Neural cell (in vitro differentiated cells): ENCODE measurements at regions not wholly inside any gene's neighbourhood (a gene's known extent, or its start where the extent isn't known, plus 50 kb on each side); places are given as distances from the start of the nearest gene placed in this dataset.

Experiments
- H2AFZ ChIP-seq: fragments of 200-600, 300-800 bp; sonication (generic), shearing (Covaris generic); 2 replicates; pipeline ENCODE4 v1.6.0; 2014; ENCODE audit warnings: low read depth, mild to moderate bottlenecking, antibody characterized with exemption, low read length, moderate library complexity
- H3F3A ChIP-seq: fragments of 200-600 bp; shearing (Covaris generic); 2 replicates; pipeline ENCODE4 v1.6.1; 2016; ENCODE audit warnings: mild to moderate bottlenecking, moderate library complexity, mixed read lengths, antibody characterized with exemption, low read length; ENCODE audit not compliant: insufficient read depth, poor library complexity, severe bottlenecking
- H3K27ac ChIP-seq: fragments of 200-600, 300-800 bp; sonication (generic), shearing (Covaris generic); 2 replicates; pipeline ENCODE4 v1.5.1; 2014; ENCODE audit warnings: mild to moderate bottlenecking, low read length, moderate library complexity
- H3K27me3 ChIP-seq: fragments of 300-800, 200-600 bp; sonication (generic), shearing (Covaris generic); 2 replicates; pipeline ENCODE4 v1.6.0; 2014; ENCODE audit warnings: mild to moderate bottlenecking, low read depth, low read length, moderate library complexity; ENCODE audit not compliant: insufficient read depth
- H3K36me3 ChIP-seq: fragments of 300-800, 200-600 bp; sonication (generic), shearing (Covaris generic); 2 replicates; pipeline ENCODE4 v1.5.1; 2014; ENCODE audit warnings: mild to moderate bottlenecking, antibody characterized with exemption, low read length, moderate library complexity; ENCODE audit not compliant: insufficient read depth
- H3K4me2 ChIP-seq: fragments of 300-800, 200-600 bp; sonication (generic), shearing (Covaris generic); 2 replicates; pipeline ENCODE4 v1.6.0; 2014; ENCODE audit warnings: mild to moderate bottlenecking, low read length
- H3K4me3 ChIP-seq: fragments of 300-800, 200-600 bp; sonication (generic), shearing (Covaris generic); 2 replicates; pipeline ENCODE4 v1.5.1; 2014; ENCODE audit warnings: mild to moderate bottlenecking, low read length, moderate library complexity
- H3K79me2 ChIP-seq: fragments of 200-600 bp; shearing (Covaris generic); replicated peaks from 2 replicates; pipeline ENCODE4 v1.6.0; 2014; ENCODE audit warnings: mild to moderate bottlenecking, low read length, moderate library complexity; ENCODE audit not compliant: insufficient read depth
- H3K9ac ChIP-seq: fragments of 300-800, 200-600 bp; sonication (generic), shearing (Covaris generic); 2 replicates; pipeline ENCODE4 v1.6.1; 2016; ENCODE audit warnings: mild to moderate bottlenecking, low read length, mixed read lengths
- H3K9me2 ChIP-seq: fragments of 200-600 bp; shearing (Covaris generic); 2 replicates; pipeline ENCODE4 v1.6.1; 2016; ENCODE audit warnings: mild to moderate bottlenecking, low read length, mixed read lengths; ENCODE audit not compliant: insufficient read depth
- H3K9me3 ChIP-seq: fragments of 200-600, 300-800 bp; sonication (generic), shearing (Covaris generic); 2 replicates; pipeline ENCODE4 v1.6.1; 2016; ENCODE audit warnings: mild to moderate bottlenecking, mixed run types, low read length, moderate library complexity, mixed read lengths
- H4K20me1 ChIP-seq: fragments of 200-600 bp; shearing (Covaris generic); 2 replicates; pipeline ENCODE4 v1.6.1; 2016; ENCODE audit warnings: mild to moderate bottlenecking, mixed run types; ENCODE audit not compliant: insufficient read depth
- EP300 ChIP-seq: fragments of 450-650 bp; conservative IDR thresholded peaks from 2 replicates; pipeline ENCODE4 v1.6.1; 2014; ENCODE audit warnings: antibody characterized with exemption, mild to moderate bottlenecking, moderate library complexity; ENCODE audit not compliant: poor library complexity, severe bottlenecking
- EZH2 ChIP-seq: fragments of 200-600, 300-800 bp; shearing (Covaris generic), sonication (generic); IDR thresholded peaks from 2 replicates; pipeline ENCODE4 v1.6.1; 2014; ENCODE audit warnings: antibody characterized with exemption, low read length, borderline replicate concordance, mild to moderate bottlenecking; ENCODE audit not compliant: insufficient read depth, poor library complexity, severe bottlenecking
- MXI1 ChIP-seq: fragments of 450-650 bp; conservative IDR thresholded peaks from 2 replicates; pipeline ENCODE4 v1.6.1; 2014; ENCODE audit warnings: antibody characterized with exemption, mild to moderate bottlenecking; ENCODE audit not compliant: poor library complexity, severe bottlenecking
- POLR2AphosphoS5 ChIP-seq: IDR thresholded peaks from 2 replicates; pipeline ENCODE4 v1.6.1; 2012
- RAD21 ChIP-seq: fragments of 450-650 bp; conservative IDR thresholded peaks from 2 replicates; pipeline ENCODE4 v1.6.1; 2014; ENCODE audit warnings: antibody characterized with exemption, mild to moderate bottlenecking, moderate library complexity
- REST ChIP-seq: IDR thresholded peaks from 2 replicates; pipeline ENCODE4 v1.6.1; 2012; ENCODE audit warnings: borderline replicate concordance
- SMC3 ChIP-seq: fragments of 450-650 bp; conservative IDR thresholded peaks from 2 replicates; pipeline ENCODE4 v1.6.1; 2014; ENCODE audit warnings: antibody characterized with exemption, mild to moderate bottlenecking, moderate library complexity; ENCODE audit not compliant: poor library complexity
- TAF1 ChIP-seq: IDR thresholded peaks from 2 replicates; pipeline ENCODE4 v1.6.1; 2012; ENCODE audit warnings: low read depth
- TF ChIP-seq, protein P1 (sequence below): fragments of 450-650 bp; IDR thresholded peaks from 2 replicates; pipeline ENCODE4 v1.5.1; 2014; ENCODE audit warnings: antibody characterized with exemption, mild to moderate bottlenecking, moderate library complexity; ENCODE audit not compliant: poor library complexity, severe bottlenecking

GRCh38 chr1:219478811-219479210 is 134.1 kb downstream of the ZC3H11B start:
- Histone ChIP-seq H3K9me3 (no peaks in the 10 kb centered on the region), H3K4me3 (no peak overlapping the region), H2AFZ (no peak overlapping the region), H3K4me2 (no peak overlapping the region), H4K20me1 (no peaks in the 10 kb centered on the region), H3F3A (no peaks in the 10 kb centered on the region), H3K27me3 (no peaks in the 10 kb centered on the region), H3K79me2 (no peaks in the 10 kb centered on the region), H3K27ac (no peak overlapping the region), H3K9ac (no peak overlapping the region), H3K36me3 (no peaks in the 10 kb centered on the region), H3K9me2 (no peaks in the 10 kb centered on the region)
- TF ChIP-seq SMC3 (no peak), REST (no peak), EP300 (no peak), EZH2 (no peak), TAF1 (no peak), MXI1 (no peak), POLR2AphosphoS5 (no peak), RAD21 (no peak)
- TF ChIP-seq, protein P1, sequence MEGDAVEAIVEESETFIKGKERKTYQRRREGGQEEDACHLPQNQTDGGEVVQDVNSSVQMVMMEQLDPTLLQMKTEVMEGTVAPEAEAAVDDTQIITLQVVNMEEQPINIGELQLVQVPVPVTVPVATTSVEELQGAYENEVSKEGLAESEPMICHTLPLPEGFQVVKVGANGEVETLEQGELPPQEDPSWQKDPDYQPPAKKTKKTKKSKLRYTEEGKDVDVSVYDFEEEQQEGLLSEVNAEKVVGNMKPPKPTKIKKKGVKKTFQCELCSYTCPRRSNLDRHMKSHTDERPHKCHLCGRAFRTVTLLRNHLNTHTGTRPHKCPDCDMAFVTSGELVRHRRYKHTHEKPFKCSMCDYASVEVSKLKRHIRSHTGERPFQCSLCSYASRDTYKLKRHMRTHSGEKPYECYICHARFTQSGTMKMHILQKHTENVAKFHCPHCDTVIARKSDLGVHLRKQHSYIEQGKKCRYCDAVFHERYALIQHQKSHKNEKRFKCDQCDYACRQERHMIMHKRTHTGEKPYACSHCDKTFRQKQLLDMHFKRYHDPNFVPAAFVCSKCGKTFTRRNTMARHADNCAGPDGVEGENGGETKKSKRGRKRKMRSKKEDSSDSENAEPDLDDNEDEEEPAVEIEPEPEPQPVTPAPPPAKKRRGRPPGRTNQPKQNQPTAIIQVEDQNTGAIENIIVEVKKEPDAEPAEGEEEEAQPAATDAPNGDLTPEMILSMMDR = no peak

- H4K20me1 ChIP-seq = no peaks in the 10 kb centered on the region
- H3K9ac ChIP-seq = no peak overlapping the region
- H3K4me2 ChIP-seq = no peak overlapping the region
- no peaks in the 10 kb centered on the region for H3K27me3 ChIP-seq
- H3K36me3 ChIP-seq = no peaks in the 10 kb centered on the region
- H3K9me2 ChIP-seq = no peaks in the 10 kb centered on the region
- no peak overlapping the region for H2AFZ ChIP-seq
- no peaks in the 10 kb centered on the region for H3F3A ChIP-seq
- TF ChIP-seq TAF1 (no peak), MXI1 (no peak), SMC3 (no peak), RAD21 (no peak), EP300 (no peak), REST (no peak), POLR2AphosphoS5 (no peak), EZH2 (no peak)
- TF ChIP-seq, protein P1 = no peak
- no peak overlapping the region for H3K4me3 ChIP-seq
- no peaks in the 10 kb centered on the region for H3K79me2 ChIP-seq
- no peak overlapping the region for H3K27ac ChIP-seq
- H3K9me3 ChIP-seq = no peaks in the 10 kb centered on the region
Observed at GRCh38 chr1:219477861-219478260, 135.0 kb downstream of the ZC3H11B start.
